Amniotic epithelial cell (primary cell): ENCODE measurements at regions not wholly inside any gene's neighbourhood (a gene's known extent, or its start where the extent isn't known, plus 50 kb on each side); places are given as distances from the start of the nearest gene placed in this dataset.

Source experiments
- DNase-seq: peaks from one replicate; pipeline ENCODE4 v3.0.0-alpha.2; 2010; ENCODE audit warnings: low read depth

DNA sequence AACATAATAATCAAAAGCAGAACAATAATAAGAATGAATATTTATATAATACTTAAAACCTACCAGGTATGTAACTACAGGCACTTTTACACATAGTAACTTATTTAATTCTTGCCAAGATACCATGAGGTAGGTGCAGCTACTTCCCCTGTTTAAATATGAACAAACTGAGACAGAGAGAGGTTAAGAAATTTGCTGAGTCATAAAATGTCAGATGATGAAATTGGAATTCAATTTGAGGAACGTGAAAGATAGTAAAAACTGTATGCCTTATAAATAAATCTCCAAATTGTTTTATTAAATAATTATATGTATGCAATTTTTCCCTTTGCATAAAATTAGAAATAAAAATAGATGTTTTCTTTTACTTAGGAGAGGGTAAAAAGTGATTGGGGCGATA, 1103.3 kb upstream of the NRXN1 start:
- DNase-seq: peak; percentile 19

DNA sequence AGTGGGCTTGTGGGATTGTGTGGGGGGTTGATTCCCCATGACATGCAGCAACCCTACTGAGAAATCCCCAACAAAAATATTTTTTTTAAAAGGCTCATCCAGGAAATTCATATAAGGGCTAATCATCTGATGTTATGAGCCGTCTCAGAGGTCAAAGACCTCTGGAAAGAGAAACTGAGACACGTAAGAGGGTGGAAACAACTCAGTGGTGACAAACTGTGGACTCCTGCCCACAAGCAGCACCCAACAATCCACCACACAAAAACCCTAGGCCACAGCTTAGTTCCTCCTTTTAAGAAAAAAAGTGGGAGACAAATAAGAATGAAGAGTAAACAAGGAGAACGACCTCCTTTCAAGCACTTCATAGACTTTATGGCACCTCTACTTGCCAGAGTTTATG, 1096.1 kb upstream of the NRXN1 start:
- no peak for DNase-seq

DNA sequence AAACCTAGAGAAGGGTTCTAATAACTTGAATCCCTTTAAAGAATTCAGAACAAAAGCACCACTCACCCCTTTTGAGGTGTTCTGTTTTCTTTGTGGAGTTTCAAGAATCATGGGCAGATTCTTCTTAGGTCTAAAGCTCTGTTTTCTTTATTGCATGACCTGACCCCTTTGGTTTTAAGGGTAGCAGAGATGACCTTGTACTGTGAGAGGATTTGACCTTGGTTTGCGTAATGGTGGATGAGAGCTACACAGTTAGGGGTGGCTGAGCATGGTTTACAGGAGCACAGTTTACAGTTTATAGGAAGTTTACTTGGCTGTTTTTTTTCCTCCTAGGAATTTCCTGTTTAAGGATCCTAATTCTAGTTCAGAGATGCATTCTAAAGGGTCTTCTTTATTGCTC, 1095.6 kb upstream of the NRXN1 start:
- DNase-seq: no peak

DNA sequence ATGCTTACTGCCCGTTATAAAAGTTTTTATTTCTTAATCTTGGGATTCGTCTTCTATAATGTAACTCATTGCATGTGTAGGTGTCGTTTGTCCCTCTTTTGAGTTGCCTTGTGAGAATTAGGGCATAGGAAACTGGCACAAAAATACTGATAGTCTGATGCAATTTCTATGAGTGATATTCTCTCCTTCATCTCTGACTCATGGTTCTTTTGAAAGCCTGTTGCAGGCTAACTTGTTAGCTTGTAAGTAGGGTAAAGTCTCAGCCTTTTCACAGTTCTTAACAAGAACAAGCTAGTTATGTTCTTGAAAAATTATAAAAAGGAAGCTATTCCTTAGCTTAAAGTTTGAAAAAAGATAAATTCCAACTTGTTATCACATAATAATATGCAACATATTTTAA, 1085.4 kb upstream of the NRXN1 start:
- DNase-seq: peak; percentile 65

DNA sequence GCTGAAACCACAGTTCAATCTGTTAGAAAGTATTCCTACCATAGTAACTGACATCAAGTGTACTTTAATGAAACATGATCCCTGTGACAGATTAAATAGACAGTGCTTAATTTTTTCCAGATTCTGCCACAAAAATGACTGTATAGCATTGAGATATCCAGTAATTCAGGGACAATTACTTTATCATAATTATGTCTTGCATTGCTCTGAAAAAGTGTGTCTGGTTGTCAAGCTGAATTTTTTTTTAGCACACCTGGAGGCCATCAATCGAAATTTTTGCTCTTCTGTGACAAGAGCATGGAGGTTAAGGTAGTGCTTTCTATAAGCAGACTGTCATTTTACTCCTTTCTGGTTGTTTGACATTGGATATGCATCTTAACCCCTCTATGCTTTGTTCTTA, 1083.8 kb upstream of the NRXN1 start:
- DNase-seq: no peak

DNA sequence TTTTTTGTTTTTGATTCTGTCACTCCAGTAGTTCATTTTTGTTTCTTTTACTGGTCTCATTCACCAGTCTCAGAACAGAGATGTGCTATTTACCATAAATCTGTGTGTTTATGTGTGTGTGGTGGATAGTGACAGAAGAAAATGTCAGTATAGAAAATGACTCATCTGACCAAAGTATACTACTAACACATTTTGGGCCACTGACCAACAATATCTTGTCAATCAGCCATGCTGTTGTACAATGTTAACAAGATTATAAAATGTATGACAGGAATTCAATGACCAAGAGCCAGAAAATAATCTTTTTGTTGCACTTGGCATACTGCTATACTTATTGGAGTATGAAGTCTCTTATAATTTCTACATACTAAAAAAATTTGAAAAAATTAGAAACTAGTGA, 1081.4 kb upstream of the NRXN1 start:
- no peak for DNase-seq

DNA sequence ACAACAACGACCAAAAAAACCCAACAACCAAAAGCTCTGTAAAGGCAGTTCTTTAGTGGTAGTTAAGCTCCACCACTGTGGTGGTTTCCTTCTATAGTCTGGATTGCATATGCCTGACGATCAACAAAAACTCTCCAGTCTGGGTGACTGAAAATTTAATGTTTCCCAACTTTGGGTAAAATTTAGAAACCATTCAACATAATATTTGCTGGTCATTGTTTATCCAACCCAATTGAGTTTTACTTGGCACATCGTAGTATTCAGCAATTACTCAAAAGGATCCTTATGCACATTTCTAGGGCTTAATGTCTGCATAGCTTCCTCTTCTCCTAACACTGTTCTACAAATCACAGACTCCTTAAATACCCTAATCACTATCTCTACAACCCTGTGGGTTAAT, 1080.2 kb upstream of the NRXN1 start:
- no peak for DNase-seq

DNA sequence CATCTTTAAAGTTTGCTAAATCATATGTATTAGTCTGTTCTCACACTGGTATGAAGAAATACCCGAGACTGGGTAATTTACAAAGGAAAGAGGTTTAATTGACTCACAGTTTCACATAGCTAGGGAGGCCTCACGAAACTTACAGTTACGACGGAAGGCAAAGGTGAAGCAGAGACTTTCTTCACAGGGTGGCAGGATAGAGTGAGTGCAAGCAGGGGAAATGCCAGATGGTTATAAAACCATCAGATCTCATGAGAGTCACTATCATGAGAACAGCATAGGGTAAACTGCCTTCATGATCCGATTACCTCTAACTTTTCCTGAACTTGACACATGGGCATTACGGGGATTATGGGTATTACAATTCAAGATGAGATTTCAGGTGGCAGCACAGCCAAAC, 1075.2 kb upstream of the NRXN1 start:
- DNase-seq: no peak

DNA sequence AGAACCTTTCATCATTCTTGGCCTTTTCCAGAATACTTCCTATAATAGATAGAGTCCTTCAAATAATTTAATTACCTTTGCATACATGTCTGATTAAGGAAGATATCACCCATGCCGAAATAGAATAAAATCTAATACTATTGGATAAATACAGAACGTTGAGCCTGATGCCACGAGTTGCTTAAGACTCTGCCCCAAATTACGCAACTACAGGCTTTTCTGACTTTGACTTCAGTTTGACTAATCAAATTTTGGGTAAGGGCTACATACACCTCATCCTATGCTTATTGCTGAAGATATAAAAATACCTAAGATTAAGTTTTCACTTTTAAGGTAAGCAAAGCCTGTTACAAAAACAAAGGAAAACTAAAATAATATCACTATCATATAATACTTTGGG, 1065.1 kb upstream of the NRXN1 start:
- DNase-seq: no peak

DNA sequence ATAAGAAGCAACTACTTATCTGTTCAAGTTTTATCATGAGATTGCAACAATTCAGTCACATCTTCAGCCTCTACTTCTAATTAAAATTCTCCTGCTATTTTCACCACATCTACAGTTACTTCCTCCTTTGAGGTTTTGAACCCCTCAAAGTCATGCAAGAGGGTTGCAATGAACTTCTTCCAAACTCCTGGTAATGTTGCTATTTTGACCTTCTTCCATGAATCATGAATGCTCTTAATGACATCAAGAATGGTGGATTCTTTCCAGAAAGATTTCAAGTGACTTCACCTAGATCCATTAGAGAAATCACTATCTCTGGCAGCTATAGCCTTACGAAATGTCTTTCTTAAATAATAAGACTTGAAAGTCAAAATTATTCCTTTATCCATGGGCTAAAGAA, 1052.8 kb upstream of the NRXN1 start:
- peak; percentile 1 for DNase-seq

DNA sequence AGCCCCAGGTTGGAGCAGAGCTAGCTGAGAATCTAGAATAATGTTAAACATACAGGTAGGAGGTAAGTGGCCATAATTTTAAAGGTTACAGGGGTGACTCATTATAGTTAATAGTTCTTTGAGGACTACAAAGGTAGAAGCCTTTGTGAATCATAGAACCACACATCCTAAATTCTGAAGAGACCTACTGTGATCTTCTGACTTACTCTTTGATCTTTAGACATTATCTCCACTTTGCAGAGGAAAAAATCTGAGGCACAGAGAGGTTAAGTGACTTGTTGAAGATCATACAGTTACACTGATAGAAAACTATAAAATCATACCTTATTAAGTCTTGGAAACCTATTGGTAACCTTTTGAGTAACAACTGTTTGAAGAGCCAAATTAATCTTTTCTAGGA, 1051.3 kb upstream of the NRXN1 start:
- no peak for DNase-seq

DNA sequence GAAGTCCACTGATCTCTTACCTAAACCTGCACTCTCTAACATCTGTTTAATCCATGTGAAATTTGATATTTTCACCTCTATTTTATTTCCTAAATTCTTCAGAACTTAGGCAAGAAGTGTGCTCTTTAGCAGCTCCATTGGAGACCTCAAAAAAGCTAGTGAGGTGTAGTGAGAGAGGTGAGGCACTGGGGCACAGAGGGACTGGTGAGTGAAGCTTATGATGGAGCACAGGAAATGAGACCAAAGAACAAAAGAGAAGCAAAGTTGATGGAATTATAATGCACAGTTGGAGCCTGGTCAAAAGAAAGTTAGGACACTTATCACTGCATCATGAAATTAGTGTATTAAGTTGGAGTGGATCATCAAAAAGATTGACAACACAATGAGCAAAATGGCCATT, 1050.7 kb upstream of the NRXN1 start:
- DNase-seq: no peak

DNA sequence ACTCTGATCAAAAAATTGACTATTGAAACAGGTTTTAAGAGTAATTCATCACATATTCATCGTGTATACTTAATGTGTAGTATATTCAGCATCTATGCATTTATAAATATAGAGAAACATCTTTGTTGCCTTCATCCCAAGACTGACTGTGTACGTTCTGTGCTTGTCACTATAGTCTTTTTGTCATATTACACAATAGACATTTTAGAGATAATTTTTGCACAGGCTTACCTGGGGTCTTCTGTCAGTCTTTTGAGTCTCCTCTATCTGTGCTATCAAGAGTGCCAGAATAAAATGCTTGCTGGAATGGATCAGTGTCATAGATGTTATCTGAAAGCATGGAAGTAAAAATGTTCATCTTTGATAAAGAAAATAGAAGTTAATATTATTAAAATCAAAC, 1047.7 kb upstream of the NRXN1 start:
- DNase-seq: no peak

DNA sequence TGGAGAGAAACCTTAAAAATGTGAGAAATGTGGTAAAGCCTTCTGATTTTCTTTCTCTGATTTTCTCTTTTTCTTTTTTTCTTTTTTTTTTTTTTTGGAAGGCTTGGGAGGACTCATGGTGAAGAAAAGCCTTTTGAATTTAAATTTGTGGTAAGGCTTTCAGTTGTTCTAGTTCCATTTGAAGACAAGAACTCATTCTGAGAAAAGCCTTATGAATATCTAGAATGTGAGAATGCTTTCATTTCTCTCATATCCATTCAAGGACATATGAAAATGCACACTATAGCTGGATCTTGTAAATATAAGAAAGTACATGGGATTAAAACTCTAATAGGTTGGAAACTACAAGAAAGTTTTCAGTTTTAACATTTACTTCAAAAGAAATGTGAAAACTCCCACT, 1045.2 kb upstream of the NRXN1 start:
- DNase-seq: no peak

DNA sequence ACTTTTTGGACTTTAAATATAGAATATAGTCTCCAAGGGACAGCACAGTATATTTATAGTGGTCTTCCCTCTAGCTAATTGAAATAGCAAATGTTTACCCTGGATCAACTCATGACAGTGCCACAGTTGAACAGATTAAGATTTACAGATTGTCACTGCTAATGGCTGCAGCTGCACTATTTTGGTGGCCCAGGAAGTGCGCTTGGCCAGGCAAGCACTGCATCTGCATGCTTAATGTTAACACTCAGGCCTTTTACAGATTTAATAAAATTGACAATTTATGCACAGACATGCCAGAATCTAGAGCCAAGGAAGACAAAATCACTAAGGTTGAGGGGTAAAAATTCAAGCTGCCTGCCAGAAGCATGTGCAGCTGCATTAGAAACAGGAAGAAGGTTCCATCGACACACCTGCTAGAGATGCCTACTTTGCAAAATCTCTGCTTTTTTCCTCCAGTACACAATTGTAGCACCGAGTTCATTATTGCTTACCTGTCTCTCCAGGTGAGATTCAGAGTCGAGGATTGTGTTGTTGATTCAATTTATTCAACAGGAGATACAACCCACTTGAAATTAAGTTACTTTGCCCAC, 1042.3 kb upstream of the NRXN1 start:
- no peak for DNase-seq

DNA sequence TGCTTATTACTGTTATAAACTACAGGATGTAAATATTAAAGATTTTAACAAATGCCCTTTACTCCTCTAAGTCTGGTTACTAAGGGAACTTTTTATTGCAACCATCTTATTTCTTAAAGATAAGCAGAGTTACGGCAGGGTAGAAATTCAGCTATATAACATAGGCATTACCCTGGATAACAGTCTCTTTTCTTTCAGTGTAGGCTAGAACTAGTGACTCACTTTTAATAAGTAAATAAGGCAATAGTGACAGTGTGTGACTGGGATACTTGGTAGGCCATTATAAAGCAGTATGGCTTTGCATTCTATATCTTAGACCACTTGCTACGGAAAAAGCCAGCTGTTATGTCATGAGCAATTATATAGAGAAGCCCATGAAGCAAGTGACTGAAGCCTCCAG, 1041.0 kb upstream of the NRXN1 start:
- no peak for DNase-seq

DNA sequence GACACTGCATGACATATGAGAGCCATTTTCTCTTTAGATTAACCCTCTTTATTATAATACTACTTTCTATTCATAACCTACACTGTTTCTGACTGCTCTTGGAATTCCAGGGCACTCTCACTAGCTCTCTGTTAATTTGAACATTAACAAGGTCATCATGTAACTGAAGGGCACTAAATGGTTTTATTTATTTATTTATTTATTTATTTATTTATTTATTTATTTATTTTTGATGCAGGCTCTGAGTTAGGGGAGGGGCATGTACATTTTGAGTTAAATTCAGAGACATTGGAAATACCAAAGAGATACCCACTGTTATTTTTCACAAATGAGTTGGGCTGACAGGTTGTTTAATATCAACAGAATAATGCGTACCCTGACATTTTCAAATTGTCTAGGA, 1038.7 kb upstream of the NRXN1 start:
- DNase-seq: no peak

DNA sequence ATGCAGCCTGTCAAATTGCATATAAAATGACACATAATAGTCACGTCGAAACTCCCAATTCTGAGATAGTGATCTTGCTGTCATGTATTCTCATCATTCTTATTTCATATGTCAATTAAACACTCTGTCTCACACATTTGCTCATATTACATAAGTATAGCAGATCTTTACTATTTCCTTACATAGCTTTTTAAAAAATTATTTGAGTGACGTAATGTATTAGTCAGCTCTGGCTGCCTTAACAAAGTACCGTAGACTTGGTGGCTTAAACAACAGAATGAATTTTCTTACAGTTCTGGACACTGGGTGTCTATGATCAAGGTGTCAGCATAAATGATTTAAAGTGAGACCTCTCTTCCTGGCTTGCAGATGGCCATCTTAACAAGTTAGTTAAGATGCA, 1032.3 kb upstream of the NRXN1 start:
- DNase-seq: no peak

DNA sequence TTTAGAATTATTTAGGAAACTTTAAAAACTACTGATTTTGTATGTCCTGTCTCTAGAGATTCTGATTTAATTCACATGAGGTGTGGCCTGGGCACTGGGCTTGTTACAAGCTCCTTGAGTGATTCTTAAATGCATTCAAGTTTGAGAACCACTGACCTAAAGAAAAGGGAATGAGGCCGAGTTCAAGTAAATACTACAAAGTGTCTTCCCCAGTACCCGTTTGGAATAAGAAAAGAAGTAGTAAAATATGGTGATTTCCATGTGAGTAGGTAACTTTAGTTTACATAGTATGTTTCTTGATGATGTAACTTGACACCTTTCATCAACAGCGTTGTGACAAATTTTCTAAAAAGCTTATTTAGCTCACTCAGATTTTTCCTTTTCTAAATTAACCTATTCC, 1022.9 kb upstream of the NRXN1 start:
- DNase-seq: no peak

DNA sequence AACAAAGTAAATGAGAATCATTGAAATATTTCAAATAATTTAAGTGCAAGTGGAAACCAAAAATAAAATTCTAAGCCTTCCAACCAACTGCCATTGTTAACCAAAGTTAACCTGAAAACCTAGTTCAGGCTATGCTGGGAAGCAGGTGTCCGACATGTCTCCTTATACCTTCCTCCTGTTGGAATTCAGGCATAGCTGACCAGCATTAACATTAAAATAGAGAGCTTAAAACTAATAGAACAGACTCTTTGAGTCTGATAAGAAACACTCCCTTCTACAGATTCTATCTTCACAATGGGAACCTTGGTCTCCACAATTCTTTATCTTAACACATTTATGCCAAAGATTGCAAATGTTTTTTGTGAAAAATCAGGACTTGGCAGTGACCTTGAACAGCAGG, 1004.9 kb upstream of the NRXN1 start:
- DNase-seq: no peak

DNA sequence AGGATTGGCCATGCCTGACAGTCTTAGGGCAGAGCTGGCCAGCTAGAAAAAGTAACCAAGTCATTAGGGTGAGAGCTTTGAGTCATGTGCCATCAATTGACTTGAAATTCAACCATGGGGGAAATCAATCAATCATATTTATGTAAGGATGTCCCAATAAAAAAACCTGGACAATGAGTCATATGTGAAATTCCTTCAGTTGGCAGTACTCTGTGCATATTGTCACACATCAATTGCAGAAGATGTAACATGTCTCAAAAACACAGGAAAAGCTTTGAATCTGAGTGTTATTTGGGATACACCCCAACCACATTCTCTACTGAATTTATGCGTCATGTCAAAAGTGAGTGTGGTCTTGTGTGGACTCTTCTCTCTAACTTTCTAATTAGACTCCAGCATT, 1004.1 kb upstream of the NRXN1 start:
- peak; percentile 0 for DNase-seq

DNA sequence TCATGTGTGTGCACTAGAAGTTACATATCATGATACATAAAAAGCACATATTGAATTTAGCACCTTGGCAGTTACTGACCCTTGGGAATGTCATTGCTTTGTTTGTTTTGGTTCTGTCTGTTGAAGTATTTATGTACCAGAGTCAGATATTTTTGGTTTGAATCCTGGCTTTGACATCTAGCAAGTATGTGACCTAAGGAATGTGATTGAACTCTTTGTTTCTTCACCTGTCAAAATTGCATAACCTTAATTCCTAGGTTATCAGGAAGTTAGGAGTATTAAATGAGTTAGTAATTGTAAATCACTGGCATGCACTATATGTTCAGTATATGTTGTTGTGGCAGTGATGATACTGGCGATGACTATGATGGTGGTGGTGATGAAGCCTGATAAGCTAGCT, 1003.5 kb upstream of the NRXN1 start:
- DNase-seq: no peak

DNA sequence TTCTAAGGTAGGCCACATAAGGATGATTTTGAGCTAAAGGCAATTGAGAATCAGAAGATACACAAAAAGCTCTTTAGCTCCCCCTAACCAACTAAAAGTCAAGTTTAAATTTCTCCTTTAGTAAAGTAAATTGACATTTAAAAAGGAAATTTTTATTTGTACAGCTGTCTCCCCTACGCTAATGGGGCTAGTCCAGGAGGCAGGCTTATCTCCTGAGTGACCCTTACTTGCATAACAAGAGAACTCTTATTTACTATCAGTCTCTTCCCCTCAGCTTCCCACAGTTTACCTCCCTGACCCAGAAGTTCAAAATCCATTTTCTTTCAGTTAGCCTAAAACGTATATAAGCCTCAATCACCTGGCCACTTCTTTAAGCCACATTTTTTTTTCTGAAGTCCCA, 1002.8 kb upstream of the NRXN1 start:
- no peak for DNase-seq

DNA sequence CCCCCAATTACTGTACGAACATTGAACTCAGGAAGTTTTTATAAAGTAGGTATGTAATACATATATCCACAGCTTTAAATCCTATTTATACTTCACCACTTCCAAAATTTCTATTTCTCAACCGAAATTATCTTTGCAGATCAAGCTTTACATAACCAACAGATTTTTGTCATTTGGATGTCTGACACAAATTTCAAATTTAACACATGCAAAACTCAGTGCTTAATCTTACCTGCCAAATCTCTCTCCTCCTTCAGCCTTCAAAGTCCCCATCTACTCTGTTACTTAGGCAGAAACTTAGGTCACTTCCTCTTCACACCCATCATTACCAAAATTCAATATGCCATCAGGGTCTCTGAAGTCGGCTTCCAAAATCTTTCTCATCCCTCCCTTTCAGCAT, 990.1 kb upstream of the NRXN1 start:
- no peak for DNase-seq

DNA sequence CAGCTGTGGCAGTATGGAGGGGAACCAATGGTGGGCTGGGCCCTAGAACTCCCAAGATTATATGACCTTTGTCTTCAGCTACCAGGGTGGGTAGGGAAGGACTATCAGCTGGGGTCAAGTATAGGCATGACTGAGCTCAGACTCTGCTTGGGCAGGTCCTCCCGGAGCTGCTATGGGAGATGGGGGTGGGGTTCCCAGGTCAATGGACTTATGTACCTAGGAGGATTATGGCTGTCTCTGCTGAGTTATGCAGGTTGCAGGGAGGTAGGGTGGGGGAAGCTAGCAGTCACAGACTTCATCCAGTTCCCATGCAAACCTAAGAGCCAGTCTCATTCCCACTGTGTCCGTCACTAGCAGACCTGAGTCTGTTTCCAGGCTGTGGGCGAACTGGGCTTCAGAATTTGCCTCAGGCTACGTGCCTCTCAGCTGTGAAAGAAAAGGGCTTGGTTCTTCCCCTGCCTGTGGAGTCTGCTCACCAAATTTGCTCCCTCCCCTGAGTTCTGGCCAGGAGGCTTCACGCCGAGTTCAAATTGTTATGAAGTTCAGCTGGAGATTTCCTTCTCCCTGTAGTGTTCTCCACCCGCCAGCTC, 985.8 kb upstream of the NRXN1 start:
- no peak for DNase-seq
